Astrocyte (in vitro differentiated cells and primary cell): ENCODE measurements at regions not wholly inside any gene's neighbourhood (a gene's known extent, or its start where the extent isn't known, plus 50 kb on each side); places are given as distances from the start of the nearest gene placed in this dataset.

Source experiments
- DNase-seq: peaks from one replicate; pipeline ENCODE4 v3.0.0-alpha.2; 2010; ENCODE audit warnings: low read depth
- FAIRE-seq: peaks from 2 replicates; lab custom pipeline; 2011; peaks lifted over from hg19 to GRCh38; lab: Jason Lieb, UNC
- H2AFZ ChIP-seq: 2 replicates; pipeline ENCODE4 v1.6.0; 2012; ENCODE audit warnings: low read depth, low read length, inconsistent platforms
- H3K27ac ChIP-seq: 2 replicates; pipeline ENCODE4 v1.5.1; 2011; ENCODE audit warnings: low read depth, low read length, inconsistent platforms
- H3K27me3 ChIP-seq: 2 replicates; pipeline ENCODE4 v1.6.0; 2011; ENCODE audit warnings: low read length, inconsistent platforms; ENCODE audit not compliant: insufficient read depth
- H3K36me3 ChIP-seq: 2 replicates; pipeline ENCODE4 v1.5.1; 2011; ENCODE audit warnings: low read length, inconsistent platforms; ENCODE audit not compliant: insufficient read depth
- H3K4me1 ChIP-seq: 2 replicates; pipeline ENCODE4 v1.5.1; 2011; ENCODE audit warnings: low read length, inconsistent platforms; ENCODE audit not compliant: insufficient read depth
- H3K4me2 ChIP-seq: 2 replicates; pipeline ENCODE4 v1.6.0; 2012; ENCODE audit warnings: low read length, inconsistent platforms
- H3K4me3 ChIP-seq: 2 replicates; pipeline ENCODE4 v1.5.1; 2011; ENCODE audit warnings: low read depth, mild to moderate bottlenecking, low read length, inconsistent platforms; ENCODE audit not compliant: insufficient read depth
- H3K79me2 ChIP-seq: 2 replicates; pipeline ENCODE4 v1.6.0; 2012; ENCODE audit warnings: mild to moderate bottlenecking, low read length, inconsistent platforms; ENCODE audit not compliant: insufficient read depth
- H3K9ac ChIP-seq: 2 replicates; pipeline ENCODE4 v1.6.0; 2012; ENCODE audit warnings: mild to moderate bottlenecking, low read length, inconsistent platforms
- H3K9me3 ChIP-seq: 2 replicates; pipeline ENCODE4 v1.5.1; 2012; ENCODE audit warnings: low read depth, mild to moderate bottlenecking, low read length, inconsistent platforms; ENCODE audit not compliant: insufficient read depth
- H4K20me1 ChIP-seq: 2 replicates; pipeline ENCODE4 v1.6.0; 2012; ENCODE audit warnings: low read length, inconsistent platforms; ENCODE audit not compliant: insufficient read depth
- H3K27ac Mint-ChIP-seq: one replicate; pipeline ENCODE4 v1.8.0; 2021; ENCODE audit warnings: mild to moderate bottlenecking, mixed read lengths; ENCODE audit not compliant: unreplicated experiment
- H3K27me3 Mint-ChIP-seq: one replicate; pipeline ENCODE4 v1.8.0; 2021; ENCODE audit warnings: low read depth, mixed read lengths; ENCODE audit not compliant: unreplicated experiment
- H3K36me3 Mint-ChIP-seq: one replicate; pipeline ENCODE4 v1.8.0; 2021; ENCODE audit warnings: low read depth, mixed read lengths; ENCODE audit not compliant: unreplicated experiment
- H3K4me1 Mint-ChIP-seq: one replicate; pipeline ENCODE4 v1.8.0; 2021; ENCODE audit warnings: low read depth, mixed read lengths; ENCODE audit not compliant: unreplicated experiment
- H3K4me3 Mint-ChIP-seq: one replicate; pipeline ENCODE4 v1.8.0; 2021; ENCODE audit warnings: mild to moderate bottlenecking, moderate library complexity, mixed read lengths; ENCODE audit not compliant: unreplicated experiment
- H3K9me3 Mint-ChIP-seq: one replicate; pipeline ENCODE4 v1.8.0; 2021; ENCODE audit warnings: mild to moderate bottlenecking, mixed read lengths; ENCODE audit not compliant: unreplicated experiment
- CTCF ChIP-seq: IDR thresholded peaks from 2 replicates; pipeline ENCODE4 v1.5.1; 2011; ENCODE audit warnings: low read depth, mild to moderate bottlenecking, inconsistent platforms, low read length, moderate library complexity; ENCODE audit not compliant: insufficient read depth
- EZH2 ChIP-seq: IDR thresholded peaks from 2 replicates; pipeline ENCODE4 v1.6.1; 2012; ENCODE audit warnings: mild to moderate bottlenecking, low read length, inconsistent platforms; ENCODE audit not compliant: insufficient read depth

- Histone ChIP-seq H4K20me1 (no peaks in the 10 kb centered on the region), H3K4me1 (no peaks in the 10 kb centered on the region), H3K27ac (no peak overlapping the region), H3K4me3 (no peak overlapping the region), H3K27me3 (no peaks in the 10 kb centered on the region), H3K79me2 (no peaks in the 10 kb centered on the region), H2AFZ (no peak overlapping the region), H3K9ac (no peak overlapping the region), H3K36me3 (no peaks in the 10 kb centered on the region), H3K4me2 (no peak overlapping the region), H3K9me3 (no peaks in the 10 kb centered on the region)
- no peak overlapping the region for H3K27ac Mint-ChIP-seq
- no peak for DNase-seq
- H3K36me3 Mint-ChIP-seq: no peaks in the 10 kb centered on the region
- no peak for FAIRE-seq
- H3K27me3 Mint-ChIP-seq: no peaks in the 10 kb centered on the region
- peaks cover 6% of the 10 kb centered on the region for H3K9me3 Mint-ChIP-seq
- no peak for TF ChIP-seq EZH2
- no peak overlapping the region for H3K4me3 Mint-ChIP-seq
- H3K4me1 Mint-ChIP-seq: no peaks in the 10 kb centered on the region
These were observed 232.2 kb downstream of the TMA16 start for GRCh38 chr4:163726641-163727040.

- TF ChIP-seq CTCF (no peak), EZH2 (no peak)
- no peaks in the 10 kb centered on the region for H3K4me1 ChIP-seq
- H4K20me1 ChIP-seq: no peaks in the 10 kb centered on the region
- DNase-seq (no peak), FAIRE-seq (no peak)
- Mint-ChIP-seq H3K4me3 (no peak overlapping the region), H3K9me3 (peaks cover 5% of the 10 kb centered on the region), H3K27me3 (no peaks in the 10 kb centered on the region), H3K4me1 (no peaks in the 10 kb centered on the region), H3K27ac (no peak overlapping the region), H3K36me3 (no peaks in the 10 kb centered on the region)
- H3K27ac ChIP-seq: no peak overlapping the region
- H3K4me2 ChIP-seq: no peak overlapping the region
- H3K79me2 ChIP-seq: no peaks in the 10 kb centered on the region
- H2AFZ ChIP-seq: no peak overlapping the region
- no peak overlapping the region for H3K4me3 ChIP-seq
- no peaks in the 10 kb centered on the region for H3K9me3 ChIP-seq
- H3K27me3 ChIP-seq: no peaks in the 10 kb centered on the region
- H3K9ac ChIP-seq: no peak overlapping the region
- no peaks in the 10 kb centered on the region for H3K36me3 ChIP-seq
These were observed 236.6 kb downstream of the TMA16 start for GRCh38 chr4:163731071-163731470.

GRCh38 chr4:163732473-163732872 lies 238.0 kb downstream of the TMA16 start:
- Mint-ChIP-seq H3K27ac (no peak overlapping the region), H3K36me3 (no peaks in the 10 kb centered on the region), H3K4me3 (no peak overlapping the region), H3K27me3 (no peaks in the 10 kb centered on the region), H3K4me1 (no peaks in the 10 kb centered on the region), H3K9me3 (peaks cover 2% of the 10 kb centered on the region)
- H2AFZ ChIP-seq: no peak overlapping the region
- no peak overlapping the region for H3K4me2 ChIP-seq
- H4K20me1 ChIP-seq: no peaks in the 10 kb centered on the region
- H3K27me3 ChIP-seq: no peaks in the 10 kb centered on the region
- H3K79me2 ChIP-seq: no peaks in the 10 kb centered on the region
- H3K9me3 ChIP-seq: no peaks in the 10 kb centered on the region
- FAIRE-seq: no peak
- no peaks in the 10 kb centered on the region for H3K36me3 ChIP-seq
- no peak overlapping the region for H3K27ac ChIP-seq
- no peak overlapping the region for H3K9ac ChIP-seq
- H3K4me1 ChIP-seq: no peaks in the 10 kb centered on the region
- DNase-seq: no peak
- TF ChIP-seq CTCF (no peak), EZH2 (no peak)
- no peak overlapping the region for H3K4me3 ChIP-seq
